IMR-90 (cell line): ENCODE measurements at regions not wholly inside any gene's neighbourhood (a gene's known extent, or its start where the extent isn't known, plus 50 kb on each side); places are given as distances from the start of the nearest gene placed in this dataset.

Experiments
- ATAC-seq: fragments of 200-7000 bp; cut with Tn5 transposase; 2 replicates; pipeline ENCODE4 v1.9.1; 2020; ENCODE audit warnings: low read depth, mild to moderate bottlenecking, moderate library complexity
- BruUV-seq: library from RNA; stranded (reverse); fragments of 400-500 nt; replicated peaks from 2 replicates; lab custom pipeline; 2021; lab: Mats Ljungman, UMichigan
- CTCF ChIA-PET: fragments of 300-600 bp; formaldehyde crosslinking; extraction: SDS; loops from one replicate; lab custom pipeline; 2021; ENCODE audit warnings: antibody characterized with exemption; lab: Yijun Ruan, JAX
- POLR2A ChIA-PET: fragments of 300-600 bp; sonication (Branson Sonifier 250); formaldehyde crosslinking; loops from one replicate; lab custom pipeline; 2022; ENCODE audit warnings: antibody characterized with exemption; ENCODE audit not compliant: unreplicated experiment; lab: Charles Lee
- DNase-seq: peaks from one replicate; pipeline ENCODE4 v3.0.0; 2013
- H2AFZ ChIP-seq: replicated peaks from 2 replicates; pipeline ENCODE3; 2013; ENCODE audit warnings: low read length, mild to moderate bottlenecking; ENCODE audit not compliant: poor library complexity
- H2AK5ac ChIP-seq: 2 replicates; pipeline ENCODE4 v1.6.1; 2013; ENCODE audit warnings: low read depth, low read length, inconsistent platforms
- H2AK9ac ChIP-seq: replicated peaks from 2 replicates; pipeline ENCODE3; 2013; ENCODE audit warnings: mild to moderate bottlenecking, low read depth, low read length, moderate library complexity; ENCODE audit not compliant: poor library complexity
- H2BK120ac ChIP-seq: 2 replicates; pipeline ENCODE4 v1.6.1; 2013; ENCODE audit warnings: low read depth, low read length, inconsistent platforms
- H2BK15ac ChIP-seq: 3 replicates; pipeline ENCODE4 v1.6.1; 2013; ENCODE audit warnings: low read depth, low read length, inconsistent platforms
- H2BK20ac ChIP-seq: 2 replicates; pipeline ENCODE4 v1.6.1; 2013; ENCODE audit warnings: low read depth, mild to moderate bottlenecking, inconsistent platforms, low read length, moderate library complexity
- H2BK5ac ChIP-seq: 2 replicates; pipeline ENCODE4 v1.6.1; 2013; ENCODE audit warnings: mild to moderate bottlenecking, low read depth, low read length, inconsistent platforms; ENCODE audit not compliant: poor library complexity, severe bottlenecking
- H3K14ac ChIP-seq: replicated peaks from 2 replicates; pipeline ENCODE4 v1.6.1; 2013; ENCODE audit warnings: low read depth, low read length, inconsistent platforms
- H3K18ac ChIP-seq: 2 replicates; pipeline ENCODE4 v1.6.1; 2013; ENCODE audit warnings: low read depth, low read length, control low read depth
- H3K23ac ChIP-seq: 2 replicates; pipeline ENCODE4 v1.6.1; 2013; ENCODE audit warnings: low read depth, low read length, inconsistent platforms
- H3K27ac ChIP-seq: 2 replicates; pipeline ENCODE4 v1.5.1; 2013; ENCODE audit warnings: mild to moderate bottlenecking, control low read depth, low read length; ENCODE audit not compliant: insufficient read depth
- H3K27me3 ChIP-seq: 2 replicates; pipeline ENCODE4 v1.6.1; 2013; ENCODE audit warnings: low read length; ENCODE audit not compliant: control insufficient read depth, insufficient read depth
- H3K36me3 ChIP-seq: 2 replicates; pipeline ENCODE4 v1.6.1; 2013; ENCODE audit warnings: low read length, mixed read lengths; ENCODE audit not compliant: control insufficient read depth, insufficient read depth
- H3K4ac ChIP-seq: 2 replicates; pipeline ENCODE4 v1.6.1; 2013; ENCODE audit warnings: low read depth, low read length, inconsistent platforms
- H3K4me1 ChIP-seq: 2 replicates; pipeline ENCODE4 v1.6.1; 2013; ENCODE audit warnings: low read length, mixed read lengths; ENCODE audit not compliant: control insufficient read depth, insufficient read depth
- H3K4me2 ChIP-seq: 2 replicates; pipeline ENCODE4 v1.6.1; 2013; ENCODE audit warnings: low read depth, mild to moderate bottlenecking, control low read depth, low read length, moderate library complexity
- H3K4me3 ChIP-seq: 2 replicates; pipeline ENCODE4 v1.5.1; 2013; ENCODE audit warnings: low read depth, mild to moderate bottlenecking, control low read depth, low read length, moderate library complexity; ENCODE audit not compliant: insufficient read depth
- H3K56ac ChIP-seq: 2 replicates; pipeline ENCODE4 v1.6.1; 2013; ENCODE audit warnings: low read length, inconsistent platforms; ENCODE audit not compliant: insufficient read depth; ENCODE audit errors: extremely low read depth
- H3K79me1 ChIP-seq, 2 experiments: 2 replicates each; pipeline ENCODE4 v1.6.1; 2013; ENCODE audit warnings: low read length in 2 of 2, inconsistent platforms in 1 of 2, low read depth in 1 of 2
- H3K9ac ChIP-seq: 2 replicates; pipeline ENCODE4 v1.6.1; 2013; ENCODE audit warnings: low read depth, low read length, control low read depth
- H3K9me1 ChIP-seq: 2 replicates; pipeline ENCODE4 v1.6.1; 2013; ENCODE audit warnings: low read length, inconsistent platforms; ENCODE audit not compliant: insufficient read depth
- H3K9me3 ChIP-seq: 2 replicates; pipeline ENCODE4 v1.6.1; 2013; ENCODE audit warnings: low read length; ENCODE audit not compliant: control insufficient read depth, insufficient read depth
- H4K20me1 ChIP-seq: 2 replicates; pipeline ENCODE4 v1.6.1; 2013; ENCODE audit warnings: low read length, inconsistent platforms; ENCODE audit not compliant: insufficient read depth
- H4K5ac ChIP-seq: 2 replicates; pipeline ENCODE4 v1.6.1; 2013; ENCODE audit warnings: mild to moderate bottlenecking, low read depth, low read length, control low read depth
- H4K8ac ChIP-seq, 2 experiments: 2 replicates each; pipeline ENCODE4 v1.6.1; 2013; ENCODE audit warnings: low read depth in 2 of 2, low read length in 2 of 2, control low read depth in 1 of 2, inconsistent platforms in 1 of 2
- H4K91ac ChIP-seq: 2 replicates; pipeline ENCODE4 v1.6.1; 2013; ENCODE audit warnings: low read depth, low read length, inconsistent platforms; ENCODE audit not compliant: insufficient read depth
- CEBPB ChIP-seq: IDR thresholded peaks from 2 replicates; pipeline ENCODE4 v1.6.1; 2012; ENCODE audit warnings: low read depth, low read length, improper control_type of control experiment
- FOS ChIP-seq: fragments of 150-350 bp; IDR thresholded peaks from 2 replicates; pipeline ENCODE4 v1.6.1; 2016; ENCODE audit warnings: low read depth, low read length
- MAFK ChIP-seq: IDR thresholded peaks from 2 replicates; pipeline ENCODE4 v1.6.1; 2012; ENCODE audit warnings: low read depth, low read length, improper control_type of control experiment
- MAZ ChIP-seq: IDR thresholded peaks from 2 replicates; pipeline ENCODE4 v1.6.1; 2012; ENCODE audit warnings: low read depth, mild to moderate bottlenecking, low read length, improper control_type of control experiment, moderate library complexity, borderline replicate concordance
- NFE2L2 ChIP-seq: fragments of 150-350 bp; IDR thresholded peaks from 2 replicates; pipeline ENCODE4 v1.6.1; 2016; ENCODE audit warnings: low read depth, mild to moderate bottlenecking, low read length
- RAD21 ChIP-seq: IDR thresholded peaks from 2 replicates; pipeline ENCODE4 v1.6.1; 2012; ENCODE audit warnings: low read length, improper control_type of control experiment
- SMC3 ChIP-seq: fragments of 150-350 bp; IDR thresholded peaks from 2 replicates; pipeline ENCODE4 v1.6.1; 2016; ENCODE audit warnings: low read depth, mild to moderate bottlenecking, antibody characterized with exemption, low read length, moderate library complexity
- dilution Hi-C: fragments of 300-500 bp; cut with HindIII; formaldehyde crosslinking; loops from one replicate; pipeline ENCODE4 v1.14.3; 2018; ENCODE audit warnings: low sequenced_read_pairs; ENCODE audit not compliant: unreplicated experiment
- in situ Hi-C: fragments of 300-500 bp; cut with MboI; formaldehyde crosslinking; loops from 3 replicates; pipeline ENCODE4 v1.14.3; 2019; ENCODE audit warnings: low sequenced_read_pairs, inconsistent platforms, mixed read lengths
- intact Hi-C: fragments of 100-400 bp; cut with micrococcal nuclease; formaldehyde crosslinking; loops from 2 replicates; pipeline ENCODE4 v1.10.0; 2022
- TF ChIP-seq, protein P1 (sequence below): conservative IDR thresholded peaks from 2 replicates; pipeline ENCODE4 v1.5.1; 2012; ENCODE audit warnings: mild to moderate bottlenecking, low read depth, low read length, improper control_type of control experiment
- TF ChIP-seq, protein P2 (sequence below): fragments of 150-350 bp; IDR thresholded peaks from 2 replicates; pipeline ENCODE4 v1.6.1; 2017; ENCODE audit warnings: mild to moderate bottlenecking, antibody characterized with exemption, low read length, low read depth

DNA sequence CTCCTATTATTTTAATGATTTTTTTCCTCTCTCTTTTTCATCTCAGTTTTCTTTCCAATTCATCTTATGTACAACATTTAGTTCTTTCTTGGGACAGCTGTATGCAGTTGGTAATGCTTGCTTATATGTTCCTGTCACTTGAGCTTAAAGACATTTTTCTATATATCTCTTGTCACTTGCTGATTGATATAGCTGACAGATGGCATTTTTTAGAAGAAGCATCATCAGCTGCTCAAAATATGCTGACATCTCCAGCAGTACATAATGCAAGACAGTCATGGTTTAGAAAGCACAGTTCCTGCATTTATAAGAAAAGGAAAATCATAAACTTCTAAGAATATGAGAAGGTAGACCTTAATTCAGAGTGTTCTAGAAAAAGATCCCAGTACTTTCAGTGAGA is 56.5 kb downstream of the DCAF8L1 start:
- H2BK120ac ChIP-seq = no peak overlapping the region
- no peaks in the 10 kb centered on the region for H3K9me3 ChIP-seq
- no peaks in the 10 kb centered on the region for H4K20me1 ChIP-seq
- TF ChIP-seq, protein P1, sequence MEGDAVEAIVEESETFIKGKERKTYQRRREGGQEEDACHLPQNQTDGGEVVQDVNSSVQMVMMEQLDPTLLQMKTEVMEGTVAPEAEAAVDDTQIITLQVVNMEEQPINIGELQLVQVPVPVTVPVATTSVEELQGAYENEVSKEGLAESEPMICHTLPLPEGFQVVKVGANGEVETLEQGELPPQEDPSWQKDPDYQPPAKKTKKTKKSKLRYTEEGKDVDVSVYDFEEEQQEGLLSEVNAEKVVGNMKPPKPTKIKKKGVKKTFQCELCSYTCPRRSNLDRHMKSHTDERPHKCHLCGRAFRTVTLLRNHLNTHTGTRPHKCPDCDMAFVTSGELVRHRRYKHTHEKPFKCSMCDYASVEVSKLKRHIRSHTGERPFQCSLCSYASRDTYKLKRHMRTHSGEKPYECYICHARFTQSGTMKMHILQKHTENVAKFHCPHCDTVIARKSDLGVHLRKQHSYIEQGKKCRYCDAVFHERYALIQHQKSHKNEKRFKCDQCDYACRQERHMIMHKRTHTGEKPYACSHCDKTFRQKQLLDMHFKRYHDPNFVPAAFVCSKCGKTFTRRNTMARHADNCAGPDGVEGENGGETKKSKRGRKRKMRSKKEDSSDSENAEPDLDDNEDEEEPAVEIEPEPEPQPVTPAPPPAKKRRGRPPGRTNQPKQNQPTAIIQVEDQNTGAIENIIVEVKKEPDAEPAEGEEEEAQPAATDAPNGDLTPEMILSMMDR = no peak
- TF ChIP-seq RAD21 = no peak
- TF ChIP-seq, protein P2, sequence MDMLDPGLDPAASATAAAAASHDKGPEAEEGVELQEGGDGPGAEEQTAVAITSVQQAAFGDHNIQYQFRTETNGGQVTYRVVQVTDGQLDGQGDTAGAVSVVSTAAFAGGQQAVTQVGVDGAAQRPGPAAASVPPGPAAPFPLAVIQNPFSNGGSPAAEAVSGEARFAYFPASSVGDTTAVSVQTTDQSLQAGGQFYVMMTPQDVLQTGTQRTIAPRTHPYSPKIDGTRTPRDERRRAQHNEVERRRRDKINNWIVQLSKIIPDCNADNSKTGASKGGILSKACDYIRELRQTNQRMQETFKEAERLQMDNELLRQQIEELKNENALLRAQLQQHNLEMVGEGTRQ = no peak
- TF ChIP-seq SMC3 = no peak
- no peak for TF ChIP-seq NFE2L2
- TF ChIP-seq MAZ = no peak
- no peak for TF ChIP-seq CEBPB
- no peak for TF ChIP-seq FOS
- TF ChIP-seq MAFK = 0 out of 2 replicates have a peak, but pooled peaks have one; percentile 17
- no peak overlapping the region for H4K91ac ChIP-seq
- ATAC-seq = no peak
- POLR2A ChIA-PET = no interaction called here
- H3K9me1 ChIP-seq = no peaks in the 10 kb centered on the region
- no peaks in the 10 kb centered on the region for H3K27me3 ChIP-seq
- H3K4me1 ChIP-seq = no peaks in the 10 kb centered on the region
- in situ Hi-C loops = no loop called here
- no peak overlapping the region for H3K4ac ChIP-seq
- H3K9ac ChIP-seq = no peak overlapping the region
- H3K27ac ChIP-seq = no peak overlapping the region
- dilution Hi-C loops = no loop called here
- no peak overlapping the region for H3K18ac ChIP-seq
- no peak overlapping the region for H3K14ac ChIP-seq
- no peak overlapping the region for H3K4me2 ChIP-seq
- no peak overlapping the region for H3K4me3 ChIP-seq
- no TSS peak for BruUV-seq
- CTCF ChIA-PET = no interaction called here
- H2AK9ac ChIP-seq = no peak overlapping the region
- H2BK5ac ChIP-seq = no peak overlapping the region
- no peak overlapping the region for H2AK5ac ChIP-seq
- no peak overlapping the region for H3K56ac ChIP-seq
- H2BK20ac ChIP-seq = no peak overlapping the region
- no peak overlapping the region for H2AFZ ChIP-seq
- H2BK15ac ChIP-seq = no peak overlapping the region
- no peak overlapping the region for H4K8ac ChIP-seq
- H3K79me1 ChIP-seq = no peaks in the 10 kb centered on the region
- H3K36me3 ChIP-seq = no peaks in the 10 kb centered on the region
- DNase-seq = no peak
- intact Hi-C loops = no loop called here
- H3K23ac ChIP-seq = no peak overlapping the region
- no peak overlapping the region for H4K5ac ChIP-seq
